ENCODE measurements at regions not wholly inside any gene's neighbourhood (a gene's known extent, or its start where the extent isn't known, plus 50 kb on each side); places are given as distances from the start of the nearest gene placed in this dataset.

DNA sequence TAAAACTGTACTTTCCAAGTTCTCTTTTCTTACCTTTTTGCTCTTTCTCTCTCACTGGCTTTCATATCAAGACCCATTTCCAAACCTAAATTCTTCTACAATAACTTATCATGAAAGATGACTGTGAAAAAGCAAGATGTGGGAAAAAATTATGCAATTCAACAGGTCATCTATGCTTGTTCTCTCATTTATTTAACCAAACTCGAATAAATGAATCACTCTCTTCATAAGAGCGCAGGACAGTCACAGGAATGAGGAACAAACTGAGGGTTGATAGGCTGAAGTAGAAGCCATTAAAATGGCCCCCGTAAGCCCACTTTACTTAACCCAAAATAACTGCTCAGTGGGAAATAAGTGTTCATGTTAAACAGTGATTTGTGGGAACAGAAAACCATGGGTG, 1289.7 kb upstream of the SORCS1 start:
- no peak for DNase-seq

DNA sequence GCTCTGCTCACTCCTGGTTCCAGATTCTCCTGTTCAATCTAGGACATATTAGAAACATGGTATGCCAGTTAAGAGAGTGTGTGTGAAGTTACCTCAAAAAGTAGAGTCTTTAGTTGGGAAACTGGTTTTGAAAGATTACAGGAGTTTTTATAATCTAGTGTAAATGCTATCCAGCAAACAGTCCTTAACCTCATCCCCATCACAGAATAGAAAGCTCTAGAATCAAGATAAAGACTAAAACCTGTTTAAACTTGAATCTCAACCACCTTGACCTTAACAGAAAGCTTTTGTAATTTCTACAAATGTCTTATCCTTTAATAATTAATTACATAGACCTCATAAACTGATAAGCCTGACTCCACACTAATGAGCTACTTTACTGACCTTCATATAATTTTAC, 1288.7 kb upstream of the SORCS1 start:
- no peak for DNase-seq

DNA sequence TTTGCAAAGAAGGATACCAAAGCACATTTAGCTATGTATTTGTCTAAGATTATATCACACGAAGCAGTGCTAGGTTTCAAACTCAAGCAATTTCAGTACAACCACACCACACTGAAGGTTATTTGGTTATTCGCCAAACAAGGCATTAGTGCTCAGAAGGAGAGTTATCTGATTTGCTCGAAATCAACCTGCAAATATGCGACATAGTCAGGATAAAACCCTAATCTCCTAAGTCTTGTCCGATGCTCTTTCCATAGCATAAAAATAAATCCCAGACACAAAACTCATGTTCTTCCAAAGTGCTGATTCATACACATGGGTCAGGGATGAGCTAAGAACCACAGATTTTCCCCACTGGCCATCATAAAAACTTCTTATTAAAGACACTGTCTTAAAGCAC, 1288.0 kb upstream of the SORCS1 start:
- DNase-seq, result no peak

DNA sequence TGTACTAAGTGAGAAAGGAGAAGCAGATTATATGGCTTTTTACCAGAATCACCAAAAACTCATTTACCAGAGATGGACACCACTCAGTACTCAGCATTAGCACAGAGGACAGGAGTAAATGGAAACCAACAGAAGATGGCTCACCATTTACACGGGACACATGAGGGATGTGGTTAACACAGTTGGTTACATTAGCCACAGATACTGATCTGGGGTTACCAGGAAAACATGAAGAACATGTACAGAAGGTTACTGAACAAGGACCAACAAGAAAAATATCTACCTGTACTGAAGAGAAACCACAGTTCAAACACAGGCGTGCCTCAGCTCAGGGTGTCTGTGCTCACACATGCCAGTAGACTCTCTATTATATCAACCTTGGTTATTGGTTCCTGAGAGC, 1285.8 kb upstream of the SORCS1 start:
- DNase-seq, result no peak

DNA sequence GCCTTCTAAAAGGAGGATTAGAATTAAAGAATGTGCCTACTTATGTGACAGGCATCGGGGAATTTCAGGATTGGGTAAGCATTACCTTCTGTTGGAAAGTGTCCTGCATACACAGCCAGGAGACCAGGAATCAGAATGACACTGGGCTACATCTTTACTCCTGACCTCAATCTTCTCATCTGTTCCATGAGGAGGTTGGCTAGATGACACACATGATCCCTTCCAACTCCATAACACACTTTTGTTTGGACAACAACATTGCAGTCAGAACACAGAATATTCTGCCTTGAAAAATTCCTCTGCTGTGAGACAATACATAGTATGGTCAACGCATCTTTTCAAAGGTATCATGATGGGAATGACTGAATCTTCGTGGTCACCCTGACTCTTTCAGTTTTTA, 1281.2 kb upstream of the SORCS1 start:
- DNase-seq, result no peak

DNA sequence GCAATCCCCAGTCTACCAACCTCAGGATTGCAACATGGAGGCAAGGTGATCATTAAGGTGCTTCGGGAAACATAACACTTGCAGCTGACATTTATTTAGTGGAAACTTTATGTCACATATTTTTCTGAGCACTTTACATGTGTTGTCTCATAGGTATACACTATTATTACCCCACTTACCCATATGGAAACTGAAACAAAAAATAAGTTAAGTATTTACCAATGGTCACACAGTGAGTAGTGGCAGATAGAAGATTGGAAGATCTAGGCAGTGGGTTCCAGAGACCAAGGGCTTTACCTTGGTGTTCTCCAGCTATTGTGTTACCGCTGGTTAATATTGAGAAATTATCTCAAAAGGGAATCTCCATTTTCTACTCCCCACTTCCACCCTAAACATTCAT, 1279.1 kb upstream of the SORCS1 start:
- no peak for DNase-seq

DNA sequence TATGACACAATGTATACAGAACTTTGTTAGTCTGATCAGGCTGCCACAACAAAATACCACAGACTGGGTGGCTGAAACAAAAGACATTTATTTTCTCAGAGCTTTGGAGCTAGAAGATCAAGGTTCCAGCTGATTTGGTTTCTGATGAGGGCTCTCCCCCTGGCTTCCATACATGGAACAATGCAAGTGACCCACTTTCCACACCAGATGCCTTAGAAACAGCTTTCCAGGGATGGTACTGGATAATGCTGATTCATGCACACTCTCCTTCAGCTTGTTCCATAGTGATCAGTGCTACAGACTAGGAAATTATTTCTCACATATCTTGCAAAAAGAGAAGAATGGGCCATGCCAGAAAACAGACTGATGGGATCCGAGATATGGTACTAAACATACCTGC, 1274.9 kb upstream of the SORCS1 start:
- no peak for DNase-seq

DNA sequence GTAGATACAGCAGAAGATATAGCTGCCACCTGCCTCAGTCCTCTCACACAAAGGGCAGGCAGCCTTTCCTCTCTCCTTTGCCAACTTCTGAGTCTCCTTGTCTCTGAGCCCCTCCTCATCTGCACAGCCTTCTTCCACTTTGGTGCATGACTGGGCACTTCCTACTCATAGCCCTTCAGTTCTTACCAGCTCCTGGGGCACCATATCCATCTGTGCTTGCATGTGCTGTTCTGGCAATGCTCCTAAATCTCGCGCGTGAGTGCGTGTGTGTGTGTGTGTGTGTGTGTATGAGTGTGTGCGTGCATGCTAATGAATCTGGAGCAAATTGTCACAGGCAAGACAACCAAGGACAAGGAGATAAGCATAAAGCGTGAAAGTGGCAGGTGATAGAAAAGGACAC, 1271.6 kb upstream of the SORCS1 start:
- no peak for DNase-seq

DNA sequence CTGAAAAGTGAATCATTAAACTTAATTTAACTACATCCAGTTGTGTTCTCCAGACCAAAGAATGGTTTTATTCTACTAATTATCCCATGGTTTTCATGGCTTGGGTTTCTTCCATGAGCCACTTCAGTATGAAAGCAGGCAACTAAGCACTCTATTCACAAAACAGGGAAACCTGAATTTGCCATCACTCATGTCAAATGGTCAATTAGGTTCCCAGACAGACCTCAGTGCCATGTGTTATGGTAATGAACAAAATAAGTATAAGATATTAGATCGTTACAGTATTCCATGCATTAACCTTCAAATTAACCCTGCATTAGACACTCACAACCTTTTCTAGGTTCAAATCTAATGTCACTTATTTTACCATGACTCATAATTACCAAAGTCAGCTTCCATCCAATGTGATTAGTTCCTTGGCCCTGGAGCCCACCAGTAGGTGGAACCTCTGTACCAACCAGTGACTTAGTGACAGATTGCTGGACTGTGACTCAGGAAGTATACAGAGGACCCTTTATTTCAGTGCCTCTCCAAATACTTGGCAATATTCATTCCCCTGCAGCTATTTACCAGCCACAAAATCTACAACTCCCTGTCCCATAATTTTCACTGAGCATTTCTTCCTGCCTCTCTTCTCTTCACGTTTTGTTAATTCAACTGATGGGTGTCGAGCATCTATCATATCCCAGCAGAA, 1270.2 kb upstream of the SORCS1 start:
- no peak for DNase-seq

DNA sequence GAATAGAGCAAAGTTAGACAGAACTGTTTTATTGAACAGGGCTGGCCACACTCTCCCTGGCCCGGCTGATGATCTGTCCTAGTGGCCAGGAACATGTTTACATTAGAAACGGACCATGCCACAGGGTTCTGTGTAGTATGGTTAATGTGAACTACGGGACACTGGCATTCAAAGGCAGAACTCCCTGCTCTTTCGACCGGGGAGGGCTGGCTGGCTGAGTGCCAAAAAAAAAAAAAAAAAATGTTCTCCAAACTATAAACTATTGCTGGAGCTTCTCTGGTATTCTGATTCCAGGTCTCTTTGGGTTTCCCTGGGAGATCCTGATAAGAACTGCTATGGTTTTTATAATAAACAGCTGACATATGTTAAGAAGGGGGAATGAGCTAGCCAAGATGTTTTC, 1262.6 kb upstream of the SORCS1 start:
- no peak for DNase-seq

DNA sequence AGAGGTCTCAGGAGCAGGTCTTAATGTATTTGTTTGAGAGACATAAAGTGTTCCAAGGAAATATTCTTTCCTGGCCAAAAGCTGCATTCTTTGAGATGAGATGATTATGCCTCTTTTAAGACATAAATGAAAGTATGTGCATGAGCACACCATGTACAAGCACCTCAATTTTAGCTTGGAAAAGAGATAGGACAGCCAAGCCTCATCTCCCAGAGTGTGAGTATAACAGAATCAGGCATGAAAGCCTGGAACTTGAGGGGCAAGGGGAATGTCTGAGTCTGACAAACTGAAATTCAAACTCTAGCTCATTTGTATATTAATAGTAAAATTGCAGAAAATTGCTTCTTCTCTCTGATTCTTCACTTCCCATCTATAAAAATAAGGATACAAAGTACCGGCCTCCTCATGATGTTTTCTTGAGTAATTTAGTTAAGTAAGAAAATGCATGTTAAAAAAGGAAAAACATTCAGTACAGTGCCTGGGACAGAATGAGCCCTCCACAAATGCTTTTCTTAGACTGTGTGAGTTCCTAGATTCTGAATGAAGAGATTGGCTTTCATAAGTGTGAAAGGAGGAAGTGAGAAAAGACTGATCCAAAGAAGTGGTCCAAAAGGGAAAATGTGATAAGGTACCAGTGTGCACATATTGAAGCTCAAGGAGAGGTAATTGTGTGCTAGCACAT, 1260.9 kb upstream of the SORCS1 start:
- no peak for DNase-seq

DNA sequence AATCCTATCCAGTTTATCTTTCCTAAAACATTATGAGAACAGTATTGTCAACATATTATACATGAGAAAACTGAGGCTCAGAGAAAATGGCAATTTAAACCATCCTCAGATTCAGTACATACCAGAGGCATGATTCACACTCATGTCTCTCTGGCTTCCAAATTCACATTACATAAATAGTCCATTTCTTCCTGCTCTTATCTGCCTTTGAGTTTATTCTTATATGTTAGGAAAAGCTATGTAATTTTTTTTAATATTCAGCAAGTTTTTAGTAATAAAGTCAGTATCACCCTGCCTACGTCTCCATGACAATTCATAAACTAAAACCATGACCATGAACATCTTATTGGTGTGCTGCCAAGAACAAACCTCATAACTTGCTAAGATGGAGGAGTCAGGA, 1260.2 kb upstream of the SORCS1 start:
- DNase-seq, result no peak

DNA sequence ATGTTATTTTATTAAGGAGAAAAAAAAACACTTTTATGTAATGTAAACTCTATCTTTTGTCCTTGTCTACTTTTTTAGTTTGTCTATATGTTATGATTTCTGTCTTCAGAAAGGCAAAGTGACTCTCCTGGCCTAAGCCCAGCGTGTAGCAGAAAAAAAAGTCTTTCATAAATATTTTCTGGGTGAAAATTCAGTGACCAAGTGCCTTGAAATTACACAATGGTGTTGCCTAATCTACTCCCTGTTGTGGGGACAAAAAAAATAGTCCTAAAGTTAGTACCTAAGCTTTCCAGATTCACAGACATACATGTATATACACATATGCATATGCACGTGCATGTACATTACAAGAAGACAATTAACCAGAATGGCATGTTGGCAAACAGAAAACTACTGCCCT, 1257.8 kb upstream of the SORCS1 start:
- no peak for DNase-seq

DNA sequence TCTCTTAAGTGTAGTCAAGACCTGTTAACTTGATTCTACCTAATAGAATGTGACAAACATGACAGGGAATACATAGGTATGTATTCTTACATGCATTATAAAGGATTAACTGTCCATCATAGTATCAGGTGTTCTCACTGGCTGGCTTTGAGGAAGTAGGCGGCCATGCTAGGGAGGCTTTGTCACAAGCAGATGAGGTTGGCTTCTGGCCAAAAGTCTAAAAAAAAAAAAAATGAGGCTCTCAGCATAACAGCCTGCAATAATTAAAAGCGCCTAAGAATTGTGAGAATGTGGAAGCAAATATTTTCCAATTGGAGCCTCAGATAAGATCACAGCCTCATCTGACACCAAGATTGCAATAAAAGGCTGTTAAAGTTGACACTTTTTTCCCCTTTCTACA, 1256.8 kb upstream of the SORCS1 start:
- DNase-seq, result no peak

DNA sequence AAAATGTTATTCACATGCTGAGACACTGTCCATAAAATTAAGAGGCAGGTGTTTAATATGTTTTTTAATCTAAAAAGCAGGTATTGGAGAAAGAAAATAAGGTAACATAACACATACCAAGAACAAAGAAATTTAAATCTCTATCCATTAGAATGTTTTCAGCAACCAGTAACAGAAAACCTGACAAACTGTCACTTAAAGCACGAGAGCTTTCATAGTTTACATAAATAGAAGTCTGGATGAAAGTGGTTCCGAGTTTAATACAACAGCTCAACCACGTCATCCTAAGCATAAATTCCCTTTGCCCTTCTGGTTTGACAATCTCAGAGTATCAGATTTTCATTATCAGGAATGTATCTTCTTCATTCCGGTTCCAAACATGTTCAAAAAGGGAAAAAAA, 1249.4 kb upstream of the SORCS1 start:
- no peak for DNase-seq

DNA sequence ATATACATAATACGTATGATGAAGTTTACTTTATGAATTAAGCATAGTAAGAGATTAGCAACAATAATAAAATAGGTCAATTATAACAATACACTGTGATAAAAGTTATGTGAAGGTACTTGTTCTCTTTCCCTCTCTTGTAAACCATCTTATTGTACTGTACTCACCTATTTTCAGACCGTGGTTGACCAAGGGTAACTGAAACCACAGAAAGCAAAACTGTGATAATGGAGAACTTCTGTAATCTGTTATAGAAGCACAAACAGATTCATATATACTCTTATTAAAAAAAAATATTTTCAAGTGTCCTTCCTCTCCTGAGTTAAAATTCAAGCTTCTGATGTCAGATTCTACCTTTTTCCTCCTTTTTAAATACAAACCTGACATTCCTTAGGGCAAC, 1247.8 kb upstream of the SORCS1 start:
- no peak for DNase-seq

DNA sequence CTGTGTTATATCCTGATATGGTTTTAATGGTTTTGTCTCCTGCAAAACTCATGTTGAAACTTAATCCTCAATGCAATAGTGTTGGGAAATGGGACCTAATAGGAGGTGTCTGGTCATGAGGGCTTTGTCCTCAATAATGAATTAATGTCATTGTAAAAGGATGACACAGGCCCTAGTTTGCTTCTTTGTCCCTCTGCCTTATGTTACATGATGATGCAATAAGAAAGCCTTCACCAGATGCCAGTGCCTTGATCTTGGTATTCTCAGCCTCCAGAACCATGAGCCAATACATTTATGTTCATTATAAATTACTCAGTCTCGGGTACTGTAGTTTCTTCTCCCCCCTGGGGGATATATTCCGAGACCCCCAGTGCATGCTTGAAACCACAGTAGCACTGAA, 1247.4 kb upstream of the SORCS1 start:
- no peak for DNase-seq

DNA sequence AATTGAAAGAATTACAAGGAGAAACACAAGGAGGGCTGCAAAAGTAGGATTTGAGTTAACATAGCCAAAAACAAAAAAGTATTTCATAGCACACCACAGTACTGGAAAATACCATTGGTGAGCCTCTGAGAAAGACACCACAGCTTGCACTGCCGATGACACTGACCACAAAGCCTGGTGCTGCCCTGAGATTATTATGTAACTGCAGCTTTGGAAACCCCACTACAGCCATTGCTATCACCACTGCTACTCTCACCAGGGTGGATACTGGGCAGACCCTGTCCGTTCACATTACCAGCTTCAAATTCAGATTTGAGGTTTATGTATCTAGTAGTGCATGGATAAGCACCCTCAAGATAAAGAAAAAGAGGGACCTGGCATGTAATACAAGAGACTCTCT, 1246.7 kb upstream of the SORCS1 start:
- no peak for DNase-seq

DNA sequence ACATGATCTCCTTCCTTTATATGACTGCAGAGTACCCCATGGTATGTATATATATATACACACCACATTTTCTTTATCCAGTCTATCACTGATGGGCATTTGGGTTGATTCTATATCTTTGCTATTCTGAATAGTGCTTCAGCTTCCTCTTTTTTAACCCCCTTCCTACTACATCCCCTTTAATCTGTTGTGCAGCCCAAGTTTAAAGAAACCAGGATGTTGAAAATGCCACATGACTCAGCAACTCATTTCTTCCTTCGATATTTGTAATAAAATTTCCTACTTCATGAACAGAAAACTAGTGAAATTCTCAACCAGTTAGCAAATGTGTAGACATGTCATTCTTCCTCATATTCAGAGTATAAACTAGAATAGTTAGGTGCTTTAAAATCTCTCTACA, 1245.7 kb upstream of the SORCS1 start:
- DNase-seq, result no peak

DNA sequence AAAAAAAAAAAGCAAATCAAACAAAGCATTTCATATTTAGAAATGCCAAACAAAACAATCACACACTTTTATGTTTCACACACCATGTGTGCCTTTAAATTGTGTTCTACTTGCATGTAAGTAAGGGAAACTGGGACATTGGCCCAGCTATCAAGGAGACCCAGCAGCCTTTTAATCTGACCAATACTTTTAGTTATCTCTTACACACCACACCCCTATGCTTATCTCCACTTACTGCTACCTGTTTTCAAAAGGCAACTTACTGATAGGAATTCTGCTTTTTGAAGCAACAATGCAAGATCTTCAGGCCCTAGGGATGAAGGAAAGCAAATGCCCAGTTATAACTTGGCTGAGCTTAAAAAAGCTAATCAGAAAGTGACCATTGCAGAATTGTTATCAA, 1244.8 kb upstream of the SORCS1 start:
- DNase-seq, result no peak

DNA sequence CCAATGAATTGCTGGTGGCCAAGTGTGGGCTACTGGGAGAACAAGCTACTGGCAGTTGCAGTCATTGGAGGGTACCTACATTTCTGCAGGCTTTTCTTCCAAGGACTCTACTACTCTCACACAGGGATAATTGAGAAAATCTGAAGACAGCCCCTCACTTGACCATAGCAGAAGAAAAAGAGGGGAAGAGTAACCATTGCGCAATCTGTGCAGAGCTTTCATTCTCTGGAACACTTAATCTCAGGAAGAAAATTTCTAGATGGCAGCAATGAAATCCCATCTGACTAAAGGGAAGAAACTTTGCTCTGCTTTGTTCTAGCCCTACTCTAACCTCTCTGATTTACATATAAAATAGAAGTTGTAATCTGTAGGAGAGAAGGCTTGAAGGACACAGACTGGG, 1239.6 kb upstream of the SORCS1 start:
- no peak for DNase-seq

DNA sequence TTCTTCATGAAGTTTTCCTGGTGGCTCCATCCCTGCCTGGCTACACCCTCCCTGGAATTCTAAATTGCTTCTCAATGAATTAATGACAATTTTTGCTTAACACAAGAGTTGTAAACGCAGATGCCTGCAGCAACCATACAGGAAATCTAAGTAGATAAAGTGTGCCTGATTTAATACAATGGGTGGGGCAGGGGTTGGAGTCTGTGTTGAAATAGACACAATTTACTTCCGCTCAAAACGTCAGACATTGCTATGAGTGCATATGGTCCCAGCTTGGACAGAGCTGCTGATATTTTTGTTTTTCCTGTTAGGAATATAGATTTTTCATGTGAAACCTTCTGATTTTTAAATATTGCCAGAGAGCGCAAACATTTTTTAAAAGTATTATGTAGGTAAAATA, 1235.0 kb upstream of the SORCS1 start:
- no peak for DNase-seq

DNA sequence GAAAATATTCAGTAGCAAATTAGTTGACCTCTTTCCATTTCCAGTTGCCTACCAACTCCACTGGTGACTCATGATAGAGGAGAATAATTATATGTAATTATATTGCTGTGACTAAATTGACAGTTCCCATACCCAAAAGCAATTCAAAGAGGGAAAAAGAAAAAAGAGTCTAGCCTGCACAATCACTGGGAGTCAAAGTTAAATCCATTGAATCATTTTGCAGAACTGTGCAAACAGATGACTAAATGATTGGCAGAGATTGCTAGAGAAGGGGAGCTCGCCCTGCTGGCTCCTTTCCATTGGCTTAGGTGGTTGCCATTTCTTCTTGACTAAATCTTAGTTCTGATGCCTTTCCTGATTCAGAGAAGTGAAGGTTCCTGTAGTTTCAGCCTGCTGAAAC, 1228.6 kb upstream of the SORCS1 start:
- DNase-seq, result no peak

DNA sequence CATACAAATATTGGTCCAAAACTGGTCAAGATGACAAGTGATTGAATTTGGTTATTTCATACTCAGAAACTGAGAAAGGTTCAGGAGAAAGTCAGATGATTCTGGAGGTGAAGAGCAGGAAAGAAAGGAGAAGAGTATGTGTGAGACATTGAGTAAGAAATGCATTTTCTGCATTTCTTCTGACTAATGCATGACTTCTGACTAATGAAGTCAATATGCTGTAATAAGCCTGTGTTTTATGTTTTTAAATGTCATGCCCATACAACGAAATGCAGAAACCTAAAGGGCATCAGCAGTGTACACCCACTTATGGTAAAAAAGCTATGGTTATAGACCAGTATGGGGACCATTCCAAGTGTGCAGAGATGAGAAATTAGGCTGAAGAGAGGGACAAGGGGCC, 1227.8 kb upstream of the SORCS1 start:
- no peak for DNase-seq

DNA sequence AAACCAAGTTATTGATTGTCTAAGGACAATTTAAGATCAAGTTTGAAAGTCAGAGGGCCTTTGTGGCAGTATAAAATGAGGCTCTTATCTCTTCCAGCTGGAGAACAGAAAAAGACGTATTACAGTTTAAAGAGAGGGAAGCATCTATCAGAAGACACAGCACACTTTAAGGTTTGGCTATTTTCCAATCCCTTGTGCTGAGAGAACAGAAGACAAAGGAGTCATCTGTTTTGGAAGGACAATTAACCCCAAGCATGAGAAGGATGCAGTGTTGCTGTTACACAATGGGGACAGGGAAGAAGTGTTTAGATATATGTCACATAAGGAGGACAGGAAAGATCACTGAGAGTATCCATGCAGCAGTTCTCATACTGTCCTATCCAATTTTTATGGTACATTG, 1224.2 kb upstream of the SORCS1 start:
- DNase-seq, result no peak

Measured in NCI-H1930 (cell line).